GM18870 (cell line): ENCODE measurements at regions not wholly inside any gene's neighbourhood (a gene's known extent, or its start where the extent isn't known, plus 50 kb on each side); places are given as distances from the start of the nearest gene placed in this dataset.

Source experiments
- ATAC-seq: cut with Tn5 transposase; IDR thresholded peaks from one replicate; pipeline ENCODE4 v1.9.1; 2021; ENCODE audit warnings: moderate library complexity; ENCODE audit not compliant: unreplicated experiment

DNA sequence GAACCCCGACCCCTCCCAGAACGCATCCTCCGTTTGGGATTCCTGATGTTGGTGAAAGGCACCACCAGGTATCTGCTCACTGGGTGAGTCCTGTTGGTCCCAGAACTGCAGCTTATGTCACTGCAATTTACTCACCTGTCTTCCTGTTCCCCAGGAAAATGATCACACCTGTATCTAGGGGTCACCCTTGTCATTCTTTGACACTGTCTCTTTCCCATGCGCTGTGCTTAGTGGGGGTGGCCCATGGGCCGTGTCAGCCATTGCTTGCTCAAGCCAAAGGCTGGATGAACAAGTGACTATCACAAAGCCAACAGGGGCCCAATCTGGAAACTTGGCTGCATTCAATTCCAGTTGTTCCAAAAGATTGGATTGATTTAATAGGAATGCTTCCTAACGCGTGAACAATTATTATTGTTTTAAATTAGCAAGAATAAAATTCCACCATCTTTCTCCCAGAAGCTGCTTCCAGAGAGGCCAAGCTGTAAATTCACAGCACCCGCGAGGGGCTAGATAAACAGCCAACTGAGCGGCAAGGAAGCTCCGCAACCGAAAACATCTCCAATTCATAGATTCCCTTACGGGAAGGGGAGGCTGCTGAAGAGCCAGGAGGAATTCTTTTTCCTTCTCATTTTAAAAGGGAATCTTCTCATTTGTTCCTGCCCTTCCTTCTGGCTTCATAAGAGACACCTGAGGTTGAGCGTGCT is 134.8 kb upstream of the ZMIZ1 start:
- ATAC-seq = no peak

GRCh38 chr10:78934532-78934898 is 134.3 kb upstream of the ZMIZ1 start:
- ATAC-seq = no peak

GRCh38 chr10:78934994-78935602 is 133.7 kb upstream of the ZMIZ1 start:
- no peak for ATAC-seq

DNA sequence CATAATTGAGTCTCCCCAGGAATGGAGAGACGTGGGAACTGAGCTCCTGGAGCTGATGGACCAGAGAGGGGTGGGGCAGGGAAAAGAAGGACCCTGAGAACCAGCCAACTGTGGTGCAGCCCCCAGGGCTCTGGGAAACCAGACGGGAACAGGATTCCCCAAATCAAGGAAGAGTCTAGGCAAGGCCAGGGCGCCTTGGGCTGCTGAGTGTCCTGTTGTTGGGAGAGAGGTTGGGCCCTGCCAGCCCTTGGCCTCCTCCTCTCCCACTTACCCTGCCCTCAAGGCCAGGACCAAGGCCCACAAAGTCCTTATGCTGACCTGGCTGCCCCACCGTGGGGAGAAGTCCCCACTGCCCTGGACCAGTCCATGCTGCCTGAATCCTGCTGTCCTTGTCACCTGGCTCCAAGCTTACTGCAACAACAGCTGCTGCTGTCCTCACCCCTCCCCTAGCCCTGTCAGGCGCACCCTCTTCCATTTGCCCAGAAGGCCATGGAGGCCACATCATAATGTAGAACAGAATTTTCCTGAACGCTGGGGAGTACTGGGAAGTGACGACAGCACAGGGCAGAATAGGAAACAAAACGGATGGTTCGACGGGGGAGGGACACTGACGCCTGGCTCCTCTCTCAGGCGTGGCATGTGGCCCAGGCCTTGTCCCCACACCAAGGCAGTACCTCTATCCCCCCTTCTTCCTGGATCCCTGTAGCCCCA is 132.9 kb upstream of the ZMIZ1 start:
- no peak for ATAC-seq

- ATAC-seq = no peak
Observed at GRCh38 chr10:78936412-78937342, 132.1 kb upstream of the ZMIZ1 start.

DNA sequence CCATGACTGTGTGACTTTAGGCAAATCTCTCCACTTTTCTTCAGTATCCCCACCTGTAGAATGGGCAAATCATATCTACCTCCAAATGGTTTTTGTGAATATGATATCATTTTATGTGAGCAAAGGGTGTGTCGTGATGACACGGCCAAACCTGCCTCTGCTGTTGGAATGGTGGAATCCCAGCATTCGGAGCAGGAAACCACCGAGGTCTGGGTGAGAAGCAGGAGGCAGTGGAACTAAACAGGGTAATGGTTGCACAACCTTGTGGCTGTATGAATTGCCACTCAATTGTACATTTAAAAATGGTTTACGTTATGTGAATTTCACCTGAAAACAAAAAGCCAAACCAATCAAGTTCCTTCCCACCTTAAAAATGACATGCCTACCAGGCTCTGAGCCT is 131.4 kb upstream of the ZMIZ1 start:
- ATAC-seq = no peak

GRCh38 chr10:78937800-78938694 is 130.7 kb upstream of the ZMIZ1 start:
- ATAC-seq = no peak

DNA sequence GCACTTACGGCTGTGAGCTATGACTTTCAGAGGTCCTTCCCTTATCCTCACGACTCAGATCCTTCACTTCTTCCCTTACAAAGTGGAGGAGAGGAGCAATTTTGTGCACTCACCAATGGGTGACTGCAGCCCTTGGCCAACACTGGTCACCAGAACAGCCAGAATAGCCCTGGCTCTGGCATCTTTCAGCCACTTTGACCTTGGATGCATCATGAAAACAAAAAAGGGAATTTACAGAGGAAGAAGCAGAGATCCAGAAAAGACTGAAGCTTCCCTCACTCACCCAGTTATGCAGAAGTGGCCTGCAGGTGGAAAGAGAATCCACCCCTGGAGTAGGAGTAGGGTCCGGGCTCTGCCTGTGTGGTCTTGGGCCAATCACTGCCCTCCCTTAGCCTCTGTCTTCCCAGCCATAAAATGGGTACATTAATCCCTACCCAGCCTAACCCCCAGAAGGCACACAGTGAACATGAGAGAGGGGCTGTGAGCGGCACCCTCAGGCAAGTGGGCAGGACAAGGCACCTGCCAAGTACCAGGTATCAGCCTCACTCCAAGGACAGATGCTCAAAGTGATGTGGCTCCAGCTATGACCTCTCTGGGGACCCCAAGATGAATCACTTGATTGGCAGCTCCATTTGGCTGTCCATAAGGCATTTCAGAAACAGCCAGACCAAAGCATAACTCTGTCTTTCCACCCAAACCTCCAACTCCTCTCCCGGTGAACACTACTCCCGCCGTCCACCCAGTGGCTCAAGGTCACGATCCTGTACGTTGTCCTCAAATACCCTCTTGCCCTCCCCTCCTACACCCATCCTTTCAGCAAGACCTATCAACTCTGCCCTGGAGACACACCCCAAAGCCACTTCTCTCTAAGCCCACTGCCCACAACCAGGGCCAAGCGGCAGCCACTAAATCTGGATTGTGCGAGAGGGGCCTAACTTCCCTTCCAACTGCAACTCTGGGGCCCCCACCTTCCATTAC is 129.8 kb upstream of the ZMIZ1 start:
- no peak for ATAC-seq

DNA sequence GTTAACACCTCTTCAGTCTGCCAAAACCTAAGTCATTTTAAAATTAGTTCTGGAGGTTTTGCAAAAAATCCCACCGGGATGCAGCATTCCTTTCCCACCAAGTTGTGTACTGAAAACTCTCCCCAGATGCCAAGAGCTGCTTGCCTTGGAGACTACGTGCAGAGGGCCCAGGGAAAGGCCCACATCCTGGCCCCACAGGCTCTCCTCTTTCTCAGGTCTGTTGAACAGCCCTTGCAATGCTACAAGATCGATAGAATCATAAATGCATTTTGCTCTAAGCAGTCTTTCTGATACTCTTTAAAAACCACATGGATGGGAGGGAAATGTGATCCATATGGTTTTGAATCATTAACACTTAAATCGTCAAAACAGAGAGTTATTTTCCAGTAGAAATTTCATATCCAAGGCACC is 126.7 kb upstream of the ZMIZ1 start:
- ATAC-seq = no peak

DNA sequence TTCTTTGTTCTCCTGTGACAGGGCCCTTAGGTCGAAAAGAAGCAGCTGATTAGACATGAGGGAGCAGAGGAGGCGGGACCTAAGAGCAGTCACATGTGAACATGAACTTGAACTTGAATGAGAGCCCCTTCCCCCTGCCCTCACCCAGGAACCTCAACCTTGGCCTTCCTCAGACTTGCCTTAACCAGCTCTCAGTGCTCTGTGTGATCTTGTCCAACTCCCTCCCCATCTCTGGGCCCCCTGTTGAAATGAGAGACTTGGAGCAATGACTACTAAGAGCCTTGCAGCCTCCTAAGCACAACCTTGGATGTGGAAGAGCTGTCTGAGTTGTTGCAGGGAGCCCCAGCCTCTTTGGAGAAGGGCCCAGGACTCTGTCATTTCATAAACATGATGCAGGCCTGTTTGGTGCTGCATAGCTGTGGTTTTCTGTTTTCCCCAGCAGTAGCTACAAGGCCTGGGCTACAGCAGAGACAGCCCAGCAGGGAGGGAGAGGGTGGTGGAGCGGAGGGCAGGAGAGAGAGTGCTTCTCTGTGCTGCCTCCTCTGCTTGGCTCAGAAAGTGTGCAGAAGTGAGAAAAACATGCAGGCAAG is 123.9 kb upstream of the ZMIZ1 start:
- ATAC-seq = no peak

DNA sequence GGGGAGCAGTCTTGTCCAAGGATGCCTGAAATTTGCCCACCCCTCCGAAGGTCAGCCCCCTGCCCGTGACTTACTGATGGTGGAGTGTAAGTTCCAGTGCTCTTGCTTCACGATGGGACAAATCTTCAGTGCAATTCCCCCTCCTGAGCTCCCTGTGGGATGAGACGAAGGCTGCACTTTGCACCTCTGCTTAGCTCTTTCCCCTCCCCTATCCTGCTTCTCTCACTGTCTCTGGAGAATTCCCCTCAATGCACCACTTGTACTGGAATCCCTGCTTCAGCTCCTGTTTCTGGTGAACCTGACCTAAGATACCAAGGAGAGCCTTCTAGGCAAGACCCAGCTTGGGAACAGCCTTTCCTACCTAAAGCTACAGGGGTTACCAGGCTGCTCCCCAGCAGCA is 122.9 kb upstream of the ZMIZ1 start:
- ATAC-seq = no peak

DNA sequence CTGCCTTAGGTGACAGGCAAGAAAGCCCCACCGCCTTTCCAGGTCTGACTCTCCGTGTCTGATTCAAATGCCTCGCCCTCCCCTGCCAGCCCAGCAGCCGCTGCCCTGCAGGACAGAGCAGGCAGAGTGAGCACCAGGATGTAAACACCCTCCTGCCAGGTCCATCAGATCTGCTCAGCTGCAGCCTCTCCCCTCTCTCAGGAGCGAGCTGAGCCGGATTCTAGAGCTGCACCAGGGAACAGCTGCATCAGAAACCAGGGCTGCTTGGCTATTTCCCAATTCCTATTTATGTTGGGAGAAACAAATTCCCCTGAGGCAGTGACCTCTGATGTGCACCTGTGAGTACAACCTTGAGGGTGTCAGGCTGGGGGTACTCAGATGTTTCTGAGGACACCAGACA is 121.5 kb upstream of the ZMIZ1 start:
- no peak for ATAC-seq

- ATAC-seq = no peak
Observed at GRCh38 chr10:78947733-78948132, 121.0 kb upstream of the ZMIZ1 start.

DNA sequence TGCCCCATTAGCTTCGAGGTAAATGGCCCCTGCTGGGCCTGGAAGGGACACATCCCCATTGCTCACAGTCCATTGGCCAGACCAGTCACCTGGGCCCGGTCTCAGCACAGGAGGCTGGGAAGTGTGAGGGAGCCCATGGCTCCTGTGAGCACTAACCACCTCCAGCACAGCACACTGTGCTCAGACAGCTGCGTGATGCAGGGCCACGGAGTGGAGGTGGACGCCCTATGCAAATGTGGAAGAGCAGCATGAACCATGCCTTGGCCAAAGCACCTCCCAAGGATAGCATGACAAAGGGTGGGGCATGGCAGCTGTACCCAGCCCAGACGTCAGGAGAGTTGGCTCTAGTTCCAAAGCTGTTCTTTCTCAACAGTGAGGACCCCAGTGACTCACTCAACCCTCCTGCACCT is 120.1 kb upstream of the ZMIZ1 start:
- no peak for ATAC-seq

- no peak for ATAC-seq
Observed at GRCh38 chr10:78950656-78951587, 117.8 kb upstream of the ZMIZ1 start.

DNA sequence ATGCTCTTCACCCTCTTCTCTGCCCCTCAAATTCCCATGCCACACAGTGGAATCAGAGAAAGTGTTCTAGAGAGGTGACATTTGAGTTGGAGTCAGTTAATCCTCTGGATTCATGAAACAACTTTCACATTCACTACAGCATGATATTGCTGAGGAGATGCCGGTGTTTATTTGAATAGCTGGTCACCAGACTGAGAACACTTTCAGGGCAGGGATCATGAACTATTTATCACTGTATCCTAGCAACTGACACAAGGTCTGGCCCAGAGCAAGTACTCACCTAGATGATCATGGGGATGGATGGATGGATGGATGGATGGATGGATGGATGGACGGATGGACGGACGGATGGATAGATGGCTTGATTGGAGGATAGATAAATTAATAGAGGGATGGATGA is 116.7 kb upstream of the ZMIZ1 start:
- ATAC-seq = no peak

DNA sequence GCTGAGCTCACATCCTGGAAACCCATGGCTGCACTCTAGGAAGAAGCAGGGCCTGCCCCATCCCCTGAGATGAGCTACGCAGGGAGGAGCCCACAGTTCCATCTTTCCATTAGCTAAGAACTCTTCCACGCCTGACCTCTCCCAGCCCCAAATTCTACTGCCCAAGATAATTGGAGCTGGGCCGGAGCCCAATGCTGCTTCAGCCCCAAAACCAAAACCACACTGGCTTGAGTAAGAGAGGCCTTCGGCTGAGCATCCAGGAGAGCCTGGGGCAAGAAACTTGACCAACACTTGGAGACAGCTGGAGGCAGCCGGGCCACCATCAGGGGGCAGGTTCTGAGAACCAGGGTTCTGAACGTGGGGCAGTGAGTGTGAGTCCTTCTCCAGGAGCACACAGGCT is 116.1 kb upstream of the ZMIZ1 start:
- ATAC-seq = no peak
